ENCODE measurements at regions not wholly inside any gene's neighbourhood (a gene's known extent, or its start where the extent isn't known, plus 50 kb on each side); places are given as distances from the start of the nearest gene placed in this dataset.

DNA sequence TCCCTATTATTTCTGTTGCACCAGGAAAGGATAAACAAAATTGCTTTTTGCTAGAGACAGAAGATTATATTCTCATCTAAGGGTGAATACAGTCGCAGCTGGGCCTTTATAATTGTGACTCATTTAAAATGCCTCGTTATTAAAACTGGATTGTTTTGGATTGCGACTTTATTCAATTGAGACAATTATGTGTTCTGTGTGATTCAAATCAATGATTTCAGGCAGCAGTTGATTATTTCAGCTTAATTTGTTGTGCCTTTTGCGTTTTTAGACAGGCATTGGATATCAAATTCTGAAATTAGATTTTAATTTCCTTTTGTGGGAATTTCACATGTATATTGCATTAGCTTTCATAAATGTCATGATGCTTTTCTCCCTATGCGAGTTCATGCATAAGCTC is 778.1 kb upstream of the SOX11 start:
- 91 to 92% methylated on average over 5 of the region's 5 CpGs for WGBS, 2 donors
- no peaks in the 10 kb centered on the region for H3K4me1 ChIP-seq
- TF ChIP-seq, protein P1, sequence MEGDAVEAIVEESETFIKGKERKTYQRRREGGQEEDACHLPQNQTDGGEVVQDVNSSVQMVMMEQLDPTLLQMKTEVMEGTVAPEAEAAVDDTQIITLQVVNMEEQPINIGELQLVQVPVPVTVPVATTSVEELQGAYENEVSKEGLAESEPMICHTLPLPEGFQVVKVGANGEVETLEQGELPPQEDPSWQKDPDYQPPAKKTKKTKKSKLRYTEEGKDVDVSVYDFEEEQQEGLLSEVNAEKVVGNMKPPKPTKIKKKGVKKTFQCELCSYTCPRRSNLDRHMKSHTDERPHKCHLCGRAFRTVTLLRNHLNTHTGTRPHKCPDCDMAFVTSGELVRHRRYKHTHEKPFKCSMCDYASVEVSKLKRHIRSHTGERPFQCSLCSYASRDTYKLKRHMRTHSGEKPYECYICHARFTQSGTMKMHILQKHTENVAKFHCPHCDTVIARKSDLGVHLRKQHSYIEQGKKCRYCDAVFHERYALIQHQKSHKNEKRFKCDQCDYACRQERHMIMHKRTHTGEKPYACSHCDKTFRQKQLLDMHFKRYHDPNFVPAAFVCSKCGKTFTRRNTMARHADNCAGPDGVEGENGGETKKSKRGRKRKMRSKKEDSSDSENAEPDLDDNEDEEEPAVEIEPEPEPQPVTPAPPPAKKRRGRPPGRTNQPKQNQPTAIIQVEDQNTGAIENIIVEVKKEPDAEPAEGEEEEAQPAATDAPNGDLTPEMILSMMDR (IDR thresholded peaks at IDR 0.05) = no peak
- no peak for TF ChIP-seq POLR2A (IDR thresholded peaks at IDR 0.05)
- H3K27me3 ChIP-seq = no peaks in the 10 kb centered on the region
- H3K9me3 ChIP-seq = no peaks in the 10 kb centered on the region
- H3K4me3 ChIP-seq (replicated peaks in 1 of 3) = no peak overlapping the region
- no peaks in the 10 kb centered on the region for H3K36me3 ChIP-seq
- DNase-seq = no peak
- intact Hi-C loops (cut with DNase I) = no loop called here
- H3K27ac ChIP-seq = no peak overlapping the region

DNA sequence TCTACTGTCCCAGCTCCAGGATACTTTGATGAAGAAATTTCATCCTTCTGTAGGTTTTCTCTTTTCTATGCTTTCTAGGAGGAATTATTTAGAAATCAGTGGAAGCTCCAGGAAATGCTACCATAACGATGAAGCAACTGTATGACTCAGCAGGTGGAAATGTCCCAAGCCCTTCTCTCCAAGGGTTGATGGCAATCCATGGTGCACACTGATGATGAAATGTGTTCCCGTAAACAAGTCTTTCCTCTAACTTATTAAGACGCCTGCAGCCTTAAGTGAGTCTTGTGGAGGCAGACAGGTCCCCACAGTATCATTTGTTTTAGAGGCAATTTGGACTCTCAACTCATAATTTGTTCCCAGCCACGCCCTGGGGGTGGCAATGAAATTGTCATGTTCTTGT is 777.6 kb upstream of the SOX11 start:
- DNase-seq = no peak
- Histone ChIP-seq H3K27me3 (no peaks in the 10 kb centered on the region), H3K27ac (no peak overlapping the region), H3K9me3 (no peaks in the 10 kb centered on the region), H3K36me3 (no peaks in the 10 kb centered on the region), H3K4me1 (no peaks in the 10 kb centered on the region), H3K4me3 (replicated peaks in 1 of 3) (no peak overlapping the region)
- WGBS, 2 donors = 76 to 82% methylated on average over 4 of the region's 4 CpGs
- TF ChIP-seq POLR2A (IDR thresholded peaks at IDR 0.05) = no peak
- TF ChIP-seq, protein P1 (IDR thresholded peaks at IDR 0.05) = no peak
- intact Hi-C loops (cut with DNase I) = no loop called here

DNA sequence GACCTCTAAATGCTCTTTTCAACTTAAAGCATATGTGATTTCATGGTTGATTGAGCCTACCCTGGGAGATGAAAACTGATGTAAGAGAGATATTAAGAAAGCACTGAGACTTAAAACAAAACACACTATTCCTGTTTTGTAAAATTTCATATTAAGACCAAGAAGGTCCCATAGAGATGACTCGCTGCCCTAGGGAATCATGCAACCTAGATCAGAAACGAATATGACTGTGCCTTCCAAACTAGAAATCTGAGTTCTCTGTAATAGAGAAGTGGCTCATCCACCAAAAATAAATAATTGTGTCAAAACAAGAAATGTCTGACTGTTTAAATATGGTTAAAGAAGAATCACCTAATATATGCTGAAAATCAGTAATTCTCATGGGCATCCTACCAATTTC is 776.8 kb upstream of the SOX11 start:
- no peak for DNase-seq
- H3K4me1 ChIP-seq = no peaks in the 10 kb centered on the region
- H3K4me3 ChIP-seq (replicated peaks in 1 of 3) = no peak overlapping the region
- intact Hi-C loops (cut with DNase I) = no loop called here
- H3K27me3 ChIP-seq = no peaks in the 10 kb centered on the region
- WGBS, 2 donors = 81 to 86% methylated on average over 2 of the region's 2 CpGs
- no peak overlapping the region for H3K27ac ChIP-seq
- H3K36me3 ChIP-seq = no peaks in the 10 kb centered on the region
- TF ChIP-seq POLR2A (IDR thresholded peaks at IDR 0.05) = no peak
- TF ChIP-seq, protein P1 (IDR thresholded peaks at IDR 0.05) = no peak
- H3K9me3 ChIP-seq = no peaks in the 10 kb centered on the region

DNA sequence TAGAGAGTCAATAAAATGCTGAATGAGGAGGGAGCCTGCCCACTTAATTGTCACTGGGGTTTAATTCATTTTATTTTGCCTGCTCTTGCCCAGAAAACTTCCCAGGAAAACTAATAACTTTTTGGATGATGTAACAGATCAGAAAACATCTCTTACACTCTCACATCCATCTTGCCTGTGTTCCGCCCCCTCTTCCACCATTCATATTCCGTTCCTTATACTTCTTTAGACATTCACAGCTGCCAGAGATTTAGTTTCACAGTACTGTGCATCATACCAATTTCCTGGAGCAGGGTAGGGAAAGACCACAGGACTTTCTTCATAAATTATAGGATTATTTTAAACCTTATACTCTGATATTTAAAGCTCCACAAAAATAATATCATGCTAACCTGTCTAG is 776.1 kb upstream of the SOX11 start:
- Histone ChIP-seq H3K4me3 (replicated peaks in 1 of 3) (no peak overlapping the region), H3K4me1 (no peaks in the 10 kb centered on the region), H3K36me3 (no peaks in the 10 kb centered on the region), H3K27ac (no peak overlapping the region), H3K27me3 (no peaks in the 10 kb centered on the region), H3K9me3 (no peaks in the 10 kb centered on the region)
- intact Hi-C loops (cut with DNase I) = no loop called here
- DNase-seq = no peak
- 45 to 69% methylated on average over 2 of the region's 2 CpGs for WGBS, 2 donors
- TF ChIP-seq POLR2A (IDR thresholded peaks at IDR 0.05) = no peak
- TF ChIP-seq, protein P1 (IDR thresholded peaks at IDR 0.05) = no peak

DNA sequence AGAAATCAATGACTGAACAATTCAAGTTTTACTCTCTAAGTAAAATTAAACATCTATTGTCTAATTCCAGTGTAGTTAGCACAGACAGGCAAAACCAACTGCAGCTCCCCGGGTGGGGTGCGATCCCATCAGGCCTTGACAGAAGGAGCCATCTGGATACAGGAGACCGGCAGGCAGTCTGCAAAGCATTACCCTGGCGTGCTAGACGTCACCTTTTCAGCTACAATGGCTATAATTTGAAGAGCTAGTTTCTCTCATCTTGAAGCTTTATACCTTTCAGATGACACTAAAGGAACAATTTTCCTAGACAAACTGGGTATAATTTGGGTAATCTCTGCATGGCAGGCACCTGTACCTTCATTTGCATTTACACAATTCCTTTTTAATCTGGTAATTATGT is 761.5 kb upstream of the SOX11 start:
- WGBS, 2 donors = 87 to 90% methylated on average over 5 of the region's 5 CpGs
- DNase-seq = no peak
- TF ChIP-seq, protein P1 (IDR thresholded peaks at IDR 0.05) = no peak
- no peak for TF ChIP-seq POLR2A (IDR thresholded peaks at IDR 0.05)
- Histone ChIP-seq H3K4me3 (replicated peaks in 1 of 3) (no peak overlapping the region), H3K27me3 (no peaks in the 10 kb centered on the region), H3K4me1 (no peaks in the 10 kb centered on the region), H3K27ac (no peak overlapping the region), H3K9me3 (no peaks in the 10 kb centered on the region), H3K36me3 (no peaks in the 10 kb centered on the region)
- intact Hi-C loops (cut with DNase I) = no loop called here

Measured in thyroid gland (tissue), 4 donors.